BLaER1 (cell line): ENCODE measurements at regions not wholly inside any gene's neighbourhood (a gene's known extent, or its start where the extent isn't known, plus 50 kb on each side); places are given as distances from the start of the nearest gene placed in this dataset.
"Not testable (repeated sequence)": the region's sequence is repeated elsewhere in the genome, so short reads cannot be mapped to it uniquely, and the experiment has no call there.

Source experiments
- H3K27ac ChIP-seq: shearing (Covaris generic); formaldehyde crosslinking; 2 replicates; pipeline ENCODE4 v1.8.1; 2022
- H3K27me3 ChIP-seq: shearing (Covaris generic); formaldehyde crosslinking; 2 replicates; pipeline ENCODE4 v1.8.1; 2022
- H3K36me3 ChIP-seq: shearing (Covaris generic); formaldehyde crosslinking; 2 replicates; pipeline ENCODE4 v1.8.1; 2022
- H3K4me1 ChIP-seq: shearing (Covaris generic); formaldehyde crosslinking; 2 replicates; pipeline ENCODE4 v1.8.1; 2022
- H3K4me2 ChIP-seq: shearing (Covaris generic); formaldehyde crosslinking; 2 replicates; pipeline ENCODE4 v1.8.1; 2022
- H3K4me3 ChIP-seq: shearing (Covaris generic); formaldehyde crosslinking; 2 replicates; pipeline ENCODE4 v1.8.1; 2022
- H3K9ac ChIP-seq: shearing (Covaris generic); formaldehyde crosslinking; 2 replicates; pipeline ENCODE4 v1.8.1; 2022
- H3K9me3 ChIP-seq: shearing (Covaris generic); formaldehyde crosslinking; 2 replicates; pipeline ENCODE4 v1.8.1; 2022
- H4K20me1 ChIP-seq: shearing (Covaris generic); formaldehyde crosslinking; 2 replicates; pipeline ENCODE4 v1.8.1; 2022
- Cebpa-rat ChIP-seq: shearing (Covaris generic); IDR thresholded peaks from 2 replicates; pipeline ENCODE4 v1.8.1; 2022

GRCh38 chr6:151176911-151177770 is 62.6 kb upstream of the AKAP12 start:
- H3K4me2 ChIP-seq = no peak overlapping the region
- no peak overlapping the region for H3K27ac ChIP-seq
- TF ChIP-seq Cebpa-rat = no peak
- peaks cover 14% of the 10 kb centered on the region for H3K4me1 ChIP-seq
- H3K27me3 ChIP-seq = no peaks in the 10 kb centered on the region
- no peaks in the 10 kb centered on the region for H4K20me1 ChIP-seq
- H3K4me3 ChIP-seq = no peak overlapping the region
- H3K36me3 ChIP-seq = no peaks in the 10 kb centered on the region
- H3K9ac ChIP-seq = no peak overlapping the region
- no peaks in the 10 kb centered on the region for H3K9me3 ChIP-seq

GRCh38 chr6:151178373-151178772 is 61.4 kb upstream of the AKAP12 start:
- Histone ChIP-seq H3K4me3 (no peak overlapping the region), H3K9me3 (peaks cover 10% of the 10 kb centered on the region), H3K4me2 (no peak overlapping the region), H4K20me1 (no peaks in the 10 kb centered on the region), H3K27me3 (no peaks in the 10 kb centered on the region), H3K36me3 (no peaks in the 10 kb centered on the region), H3K27ac (no peak overlapping the region), H3K9ac (no peak overlapping the region), H3K4me1 (peaks cover 14% of the 10 kb centered on the region)
- TF ChIP-seq Cebpa-rat = no peak

GRCh38 chr6:151179321-151179720 is 60.4 kb upstream of the AKAP12 start:
- Histone ChIP-seq H3K4me2 (no peak overlapping the region), H3K27me3 (no peaks in the 10 kb centered on the region), H3K27ac (no peak overlapping the region), H3K4me1 (peaks cover 17% of the 10 kb centered on the region), H3K36me3 (no peaks in the 10 kb centered on the region), H3K9me3 (peaks cover 19% of the 10 kb centered on the region), H3K9ac (no peak overlapping the region), H3K4me3 (no peak overlapping the region), H4K20me1 (no peaks in the 10 kb centered on the region)
- no peak for TF ChIP-seq Cebpa-rat

GRCh38 chr6:151180330-151181048 is 59.3 kb upstream of the AKAP12 start:
- Histone ChIP-seq H3K4me1 (peaks cover 18% of the 10 kb centered on the region), H3K9ac (no peak overlapping the region), H3K4me3 (no peak overlapping the region), H3K27me3 (no peaks in the 10 kb centered on the region), H3K27ac (no peak overlapping the region), H4K20me1 (no peaks in the 10 kb centered on the region), H3K4me2 (no peak overlapping the region), H3K9me3 (peaks cover 26% of the 10 kb centered on the region), H3K36me3 (no peaks in the 10 kb centered on the region)
- no peak for TF ChIP-seq Cebpa-rat

- Histone ChIP-seq H3K27me3 (no peaks in the 10 kb centered on the region), H3K4me2 (peak overlapping the region; percentile 31; the same call in 1 of the 2 replicates), H3K27ac (no peak overlapping the region), H3K9me3 (peaks cover 26% of the 10 kb centered on the region), H3K4me3 (no peak overlapping the region), H4K20me1 (no peaks in the 10 kb centered on the region), H3K36me3 (no peaks in the 10 kb centered on the region), H3K4me1 (peaks cover 18% of the 10 kb centered on the region), H3K9ac (no peak overlapping the region)
- no peak for TF ChIP-seq Cebpa-rat
Observed at GRCh38 chr6:151181706-151182363, 57.9 kb upstream of the AKAP12 start.

GRCh38 chr6:151182958-151183357 is 56.8 kb upstream of the AKAP12 start:
- H3K9ac ChIP-seq, H3K36me3 ChIP-seq, H4K20me1 ChIP-seq, H3K27ac ChIP-seq, H3K27me3 ChIP-seq, H3K4me2 ChIP-seq, H3K4me3 ChIP-seq: not testable (repeated sequence)
- H3K9me3 ChIP-seq = peaks cover 26% of the 10 kb centered on the region
- H3K4me1 ChIP-seq = peaks cover 18% of the 10 kb centered on the region

- Histone ChIP-seq H3K27ac (no peak overlapping the region), H3K4me3 (no peak overlapping the region)
- no peak for TF ChIP-seq Cebpa-rat
Observed at GRCh38 chr6:151185148-151185547, 54.6 kb upstream of the AKAP12 start.

GRCh38 chr6:151186306-151186705 is 53.5 kb upstream of the AKAP12 start:
- H3K4me3 ChIP-seq = no peak overlapping the region
- no peaks in the 10 kb centered on the region for H3K27me3 ChIP-seq
- no peak for TF ChIP-seq Cebpa-rat
- no peaks in the 10 kb centered on the region for H4K20me1 ChIP-seq
- H3K9me3 ChIP-seq = peaks cover 26% of the 10 kb centered on the region
- H3K27ac ChIP-seq = no peak overlapping the region
- no peaks in the 10 kb centered on the region for H3K36me3 ChIP-seq
- H3K9ac ChIP-seq = no peak overlapping the region
- H3K4me2 ChIP-seq = no peak overlapping the region
- H3K4me1 ChIP-seq = peaks cover 10% of the 10 kb centered on the region

More at GRCh38 chr6:151185148-151185547, 54.6 kb upstream of the AKAP12 start:
- Histone ChIP-seq H3K9me3 (peaks cover 26% of the 10 kb centered on the region), H3K4me2 (no peak overlapping the region), H4K20me1 (no peaks in the 10 kb centered on the region), H3K4me1 (peaks cover 16% of the 10 kb centered on the region), H3K36me3 (no peaks in the 10 kb centered on the region), H3K27me3 (no peaks in the 10 kb centered on the region), H3K9ac (no peak overlapping the region)

- Histone ChIP-seq H3K9ac (no peak overlapping the region), H3K4me1 (peaks cover 6% of the 10 kb centered on the region), H3K4me2 (no peak overlapping the region), H3K27ac (no peak overlapping the region), H3K4me3 (no peak overlapping the region), H4K20me1 (no peaks in the 10 kb centered on the region), H3K36me3 (no peaks in the 10 kb centered on the region), H3K27me3 (no peaks in the 10 kb centered on the region), H3K9me3 (peaks cover 26% of the 10 kb centered on the region)
- TF ChIP-seq Cebpa-rat = no peak
Observed at GRCh38 chr6:151186804-151187330, 52.9 kb upstream of the AKAP12 start.
